Mesendoderm (in vitro differentiated cells): ENCODE measurements at regions not wholly inside any gene's neighbourhood (a gene's known extent, or its start where the extent isn't known, plus 50 kb on each side); places are given as distances from the start of the nearest gene placed in this dataset.

Experiments used
- DNase-seq: peaks from one replicate; pipeline ENCODE4 v3.0.0; 2013
- H2AK5ac ChIP-seq: 2 replicates; pipeline ENCODE4 v1.6.1; 2013; ENCODE audit warnings: low read length, inconsistent platforms
- H2BK120ac ChIP-seq: 2 replicates; pipeline ENCODE4 v1.6.1; 2013; ENCODE audit warnings: low read depth, mild to moderate bottlenecking, low read length, moderate library complexity, mixed read lengths
- H2BK15ac ChIP-seq: replicated peaks from 2 replicates; pipeline ENCODE4 v1.6.1; 2013; ENCODE audit warnings: low read depth, mild to moderate bottlenecking, moderate library complexity
- H2BK5ac ChIP-seq: 2 replicates; pipeline ENCODE4 v1.6.1; 2013; ENCODE audit warnings: low read length, inconsistent platforms
- H3K18ac ChIP-seq: 2 replicates; pipeline ENCODE4 v1.6.1; 2013; ENCODE audit warnings: mild to moderate bottlenecking, low read length, mixed read lengths
- H3K23ac ChIP-seq: one replicate; pipeline ENCODE4 v1.6.1; 2013; ENCODE audit warnings: low read length
- H3K27ac ChIP-seq: 2 replicates; pipeline ENCODE4 v1.5.1; 2013; ENCODE audit warnings: low read depth, mild to moderate bottlenecking, inconsistent platforms, low read length, moderate library complexity
- H3K27me3 ChIP-seq: 2 replicates; pipeline ENCODE4 v1.6.1; 2013; ENCODE audit warnings: low read length, control low read depth, mild to moderate bottlenecking, inconsistent platforms; ENCODE audit not compliant: insufficient read depth, poor library complexity
- H3K36me3 ChIP-seq: 2 replicates; pipeline ENCODE4 v1.6.1; 2013; ENCODE audit warnings: low read length, inconsistent platforms; ENCODE audit not compliant: control insufficient read depth, insufficient read depth
- H3K4ac ChIP-seq: one replicate; pipeline ENCODE4 v1.6.1; 2013; ENCODE audit warnings: low read depth, mild to moderate bottlenecking, low read length, moderate library complexity
- H3K4me1 ChIP-seq: 2 replicates; pipeline ENCODE4 v1.6.1; 2013; ENCODE audit warnings: low read depth, low read length, inconsistent platforms; ENCODE audit not compliant: control insufficient read depth
- H3K4me2 ChIP-seq: 2 replicates; pipeline ENCODE4 v1.6.1; 2013; ENCODE audit warnings: low read length
- H3K4me3 ChIP-seq: 2 replicates; pipeline ENCODE4 v1.5.1; 2013; ENCODE audit warnings: mild to moderate bottlenecking, low read length
- H3K56ac ChIP-seq: one replicate; pipeline ENCODE4 v1.6.1; 2013; ENCODE audit warnings: low read length
- H3K79me1 ChIP-seq: 2 replicates; pipeline ENCODE4 v1.6.1; 2013; ENCODE audit warnings: low read length, inconsistent platforms
- H3K79me2 ChIP-seq: 2 replicates; pipeline ENCODE4 v1.6.1; 2013; ENCODE audit warnings: mild to moderate bottlenecking, low read length; ENCODE audit not compliant: control insufficient read depth, insufficient read depth
- H3K9ac ChIP-seq: 2 replicates; pipeline ENCODE4 v1.6.1; 2013; ENCODE audit warnings: low read length, inconsistent platforms
- H4K5ac ChIP-seq: one replicate; pipeline ENCODE4 v1.6.1; 2013; ENCODE audit warnings: low read length
- H4K8ac ChIP-seq: one replicate; pipeline ENCODE4 v1.6.1; 2013; ENCODE audit warnings: low read depth, mild to moderate bottlenecking, control low read depth, low read length, moderate library complexity
- WGBS: extraction: QIAGEN DNeasy Blood & Tissue Kit; methylation state at CpG from one replicate; pipeline ENCODE4 v1.1.7; 2013; ENCODE audit warnings: low lambda C conversion rate, missing lambda C conversion rate; ENCODE audit not compliant: insufficient coverage; ENCODE audit errors: extremely low coverage; 5-methylcytosine and 5-hydroxymethylcytosine counted together

DNA sequence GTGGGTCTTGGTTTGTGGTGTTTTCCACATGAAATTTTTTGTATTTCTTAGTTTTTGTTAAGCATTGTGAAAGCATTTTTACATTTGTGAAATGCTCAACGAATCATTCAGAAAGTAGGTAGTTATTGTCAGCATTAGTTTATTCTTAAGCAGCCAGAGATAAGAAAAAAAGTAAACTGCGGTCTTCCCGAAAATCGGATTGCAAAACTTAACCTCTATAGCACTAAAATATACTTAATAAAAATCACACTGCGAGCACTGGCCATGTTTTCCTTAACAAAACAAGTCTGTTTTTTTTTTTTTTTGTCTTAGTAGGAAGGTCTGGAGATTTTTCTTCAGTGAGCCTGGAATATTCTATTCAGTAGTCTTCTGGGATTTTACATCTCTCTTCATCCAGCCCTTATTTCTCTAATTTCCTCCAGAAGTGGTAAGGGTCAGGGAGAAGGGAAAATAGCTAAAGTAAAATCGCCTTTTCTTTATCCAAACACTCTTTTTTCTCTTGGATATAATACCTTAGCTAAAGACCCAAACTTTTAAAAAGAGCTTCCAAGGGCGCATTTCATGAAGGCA lies 289.9 kb downstream of the DMAC1 start:
- Histone ChIP-seq H3K27me3 (no peaks in the 10 kb centered on the region), H4K5ac (no peak overlapping the region), H3K4ac (no peak overlapping the region), H3K18ac (no peak overlapping the region), H3K4me3 (no peak overlapping the region), H2BK15ac (no peak overlapping the region), H3K36me3 (no peaks in the 10 kb centered on the region), H4K8ac (no peak overlapping the region), H3K23ac (no peak overlapping the region), H2AK5ac (no peak overlapping the region), H3K56ac (no peak overlapping the region), H3K79me2 (no peaks in the 10 kb centered on the region), H2BK5ac (no peak overlapping the region), H3K4me1 (no peaks in the 10 kb centered on the region), H3K27ac (no peak overlapping the region), H3K79me1 (no peaks in the 10 kb centered on the region), H3K9ac (no peak overlapping the region), H3K4me2 (no peak overlapping the region), H2BK120ac (no peak overlapping the region)
- DNase-seq: no peak
- no CpG with 5 or more reads among the region's 7 CpGs for WGBS

DNA sequence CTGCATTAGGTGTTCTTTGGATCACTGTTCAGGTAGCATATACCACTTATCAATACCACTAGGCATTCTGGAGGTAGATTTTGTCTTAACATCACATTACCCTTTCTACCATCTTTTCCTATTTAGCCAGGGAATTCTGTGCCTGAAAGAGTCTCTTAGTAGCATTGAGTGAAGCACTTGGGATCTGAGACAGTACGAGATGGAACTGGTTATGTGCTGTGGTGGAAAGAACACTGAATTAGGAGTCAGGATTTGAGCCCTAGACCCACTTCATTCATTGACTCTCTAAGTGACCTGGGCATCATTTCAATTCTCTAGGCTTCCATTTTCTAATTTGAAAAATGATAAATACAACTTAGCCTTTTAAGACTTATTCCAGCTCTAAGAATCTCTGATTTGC lies 291.1 kb downstream of the DMAC1 start:
- no CpG with 5 or more reads among the region's 1 CpG for WGBS
- Histone ChIP-seq H3K9ac (no peak overlapping the region), H3K23ac (no peak overlapping the region), H2AK5ac (no peak overlapping the region), H3K79me2 (no peaks in the 10 kb centered on the region), H3K4ac (no peak overlapping the region), H3K4me1 (no peaks in the 10 kb centered on the region), H3K27ac (no peak overlapping the region), H3K18ac (no peak overlapping the region), H3K79me1 (no peaks in the 10 kb centered on the region), H3K36me3 (no peaks in the 10 kb centered on the region), H2BK5ac (no peak overlapping the region), H3K27me3 (no peaks in the 10 kb centered on the region), H3K56ac (no peak overlapping the region), H4K5ac (no peak overlapping the region), H3K4me2 (no peak overlapping the region), H3K4me3 (no peak overlapping the region), H2BK120ac (no peak overlapping the region), H4K8ac (no peak overlapping the region), H2BK15ac (no peak overlapping the region)
- DNase-seq: no peak

DNA sequence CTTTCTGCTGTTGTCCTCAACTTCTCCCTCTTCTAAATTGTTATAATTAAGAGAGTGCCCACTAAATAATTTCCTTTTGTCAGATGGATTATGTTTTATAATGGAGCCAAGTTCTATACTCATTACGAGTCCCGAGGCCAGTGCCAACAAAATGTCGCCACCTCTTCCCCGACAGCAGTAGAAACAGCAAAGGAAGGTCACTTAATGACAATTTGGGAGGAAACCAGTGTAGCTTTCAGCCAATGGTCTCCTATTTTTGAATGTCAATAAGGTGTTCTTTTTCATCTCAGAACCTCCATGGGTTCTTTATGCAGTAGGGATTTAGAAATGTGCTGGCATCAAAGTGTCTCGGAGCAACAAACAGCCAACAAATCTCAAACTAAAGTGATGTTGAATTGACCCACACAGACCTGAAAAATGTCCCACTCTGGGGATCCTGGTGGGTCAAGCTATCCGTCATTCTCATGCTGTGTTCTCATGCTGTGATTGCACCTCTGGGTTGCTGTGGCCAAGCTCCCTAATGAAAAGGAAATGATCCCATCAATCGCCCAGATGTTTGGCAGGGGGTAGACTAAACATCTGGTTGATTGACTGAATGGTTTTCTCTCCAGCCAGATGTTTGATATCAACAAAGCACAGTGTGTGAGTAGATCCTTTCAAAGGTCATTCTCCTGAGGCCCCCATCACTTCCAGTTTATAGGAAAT lies 291.9 kb downstream of the DMAC1 start:
- no peaks in the 10 kb centered on the region for H3K4me1 ChIP-seq
- no peak overlapping the region for H2AK5ac ChIP-seq
- H3K56ac ChIP-seq: no peak overlapping the region
- H3K9ac ChIP-seq: no peak overlapping the region
- H3K27ac ChIP-seq: no peak overlapping the region
- no peak overlapping the region for H2BK15ac ChIP-seq
- DNase-seq: no peak
- no peak overlapping the region for H3K18ac ChIP-seq
- no peak overlapping the region for H4K5ac ChIP-seq
- H3K79me2 ChIP-seq: no peaks in the 10 kb centered on the region
- H3K4ac ChIP-seq: no peak overlapping the region
- H3K23ac ChIP-seq: no peak overlapping the region
- H4K8ac ChIP-seq: no peak overlapping the region
- no peak overlapping the region for H3K4me3 ChIP-seq
- no peaks in the 10 kb centered on the region for H3K79me1 ChIP-seq
- H3K36me3 ChIP-seq: no peaks in the 10 kb centered on the region
- no peak overlapping the region for H3K4me2 ChIP-seq
- no peak overlapping the region for H2BK120ac ChIP-seq
- H3K27me3 ChIP-seq: no peaks in the 10 kb centered on the region
- H2BK5ac ChIP-seq: no peak overlapping the region
- no CpG with 5 or more reads among the region's 7 CpGs for WGBS

DNA sequence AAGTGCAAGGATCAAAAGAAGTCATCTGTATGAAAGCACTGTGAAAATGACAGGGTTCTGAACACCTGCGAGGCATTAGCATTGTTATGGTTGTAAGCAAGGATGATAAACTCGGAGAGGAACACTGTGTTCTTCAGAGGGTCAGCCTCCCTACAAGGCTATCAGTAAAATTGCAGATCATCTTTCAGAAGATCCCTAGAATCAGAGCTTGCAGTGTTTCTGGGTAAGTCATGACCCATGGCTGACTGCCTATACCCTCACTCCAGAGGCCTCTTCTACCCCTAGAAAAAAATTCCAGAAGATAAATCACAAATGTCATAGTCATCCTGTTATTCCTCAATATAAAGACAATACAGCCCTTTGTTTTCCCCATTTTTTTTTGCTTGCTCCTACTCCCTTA lies 292.6 kb downstream of the DMAC1 start:
- H3K9ac ChIP-seq: no peak overlapping the region
- no peak overlapping the region for H2BK120ac ChIP-seq
- H3K27me3 ChIP-seq: no peaks in the 10 kb centered on the region
- no peaks in the 10 kb centered on the region for H3K79me2 ChIP-seq
- no CpG with 5 or more reads among the region's 2 CpGs for WGBS
- H3K56ac ChIP-seq: no peak overlapping the region
- H2BK5ac ChIP-seq: no peak overlapping the region
- no peak overlapping the region for H3K27ac ChIP-seq
- H2AK5ac ChIP-seq: no peak overlapping the region
- H3K4ac ChIP-seq: no peak overlapping the region
- no peak overlapping the region for H3K23ac ChIP-seq
- no peaks in the 10 kb centered on the region for H3K4me1 ChIP-seq
- H3K36me3 ChIP-seq: no peaks in the 10 kb centered on the region
- H4K8ac ChIP-seq: no peak overlapping the region
- no peaks in the 10 kb centered on the region for H3K79me1 ChIP-seq
- H3K4me2 ChIP-seq: no peak overlapping the region
- H3K18ac ChIP-seq: no peak overlapping the region
- no peak overlapping the region for H4K5ac ChIP-seq
- no peak overlapping the region for H3K4me3 ChIP-seq
- no peak for DNase-seq
- H2BK15ac ChIP-seq: no peak overlapping the region

DNA sequence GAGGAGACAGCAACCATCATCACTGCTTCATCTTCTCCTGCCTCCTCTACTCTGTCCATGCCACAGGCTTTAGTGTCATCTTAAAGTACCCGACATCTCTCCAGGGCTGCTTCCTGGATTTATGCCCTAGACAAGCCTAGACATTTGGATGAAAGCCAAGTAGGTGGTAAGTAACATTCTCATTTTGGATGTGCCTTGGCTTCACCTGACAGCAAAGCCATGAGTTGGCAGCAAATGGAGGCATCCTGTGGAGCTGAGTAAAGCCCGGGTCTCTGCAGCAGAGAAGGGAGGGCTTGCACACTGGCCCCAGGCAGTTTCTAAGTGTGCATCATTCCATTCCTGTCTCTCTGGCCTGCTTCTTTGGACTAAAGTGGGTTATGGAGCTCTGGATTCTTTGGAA lies 299.1 kb downstream of the DMAC1 start:
- DNase-seq: no peak
- Histone ChIP-seq H4K8ac (no peak overlapping the region), H3K27ac (no peak overlapping the region), H3K79me2 (no peaks in the 10 kb centered on the region), H2BK15ac (no peak overlapping the region), H3K56ac (no peak overlapping the region), H3K27me3 (no peaks in the 10 kb centered on the region), H3K4ac (no peak overlapping the region), H4K5ac (no peak overlapping the region), H3K4me3 (no peak overlapping the region), H3K4me1 (no peaks in the 10 kb centered on the region), H3K23ac (no peak overlapping the region), H2BK120ac (no peak overlapping the region), H3K18ac (no peak overlapping the region), H3K79me1 (no peaks in the 10 kb centered on the region), H3K9ac (no peak overlapping the region), H2AK5ac (no peak overlapping the region), H3K4me2 (no peak overlapping the region), H3K36me3 (no peaks in the 10 kb centered on the region), H2BK5ac (no peak overlapping the region)
- no CpG with 5 or more reads among the region's 2 CpGs for WGBS

DNA sequence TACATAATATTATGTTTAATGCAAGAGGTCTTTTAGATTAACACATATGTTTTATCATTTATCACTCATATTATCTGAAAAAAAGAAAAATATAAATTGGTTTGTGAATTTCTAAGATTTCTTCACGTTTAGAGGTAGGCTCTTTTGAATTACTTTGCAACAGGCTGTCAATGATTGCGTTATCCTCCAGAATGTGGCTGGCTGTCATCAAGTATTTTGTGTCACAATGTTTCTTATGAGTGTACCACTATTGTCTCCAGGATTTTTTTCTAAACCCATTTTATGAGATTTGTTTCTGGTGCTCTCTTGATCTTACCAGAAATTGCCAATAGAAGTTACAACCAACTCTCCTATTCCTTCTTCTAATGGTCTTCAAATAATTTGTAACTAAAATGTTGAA lies 307.9 kb downstream of the DMAC1 start:
- Histone ChIP-seq H2BK5ac (no peak overlapping the region), H2AK5ac (no peak overlapping the region), H2BK15ac (no peak overlapping the region), H3K27me3 (no peaks in the 10 kb centered on the region), H3K79me2 (no peaks in the 10 kb centered on the region), H4K8ac (no peak overlapping the region), H3K56ac (no peak overlapping the region), H3K4me3 (no peak overlapping the region), H3K23ac (no peak overlapping the region), H3K4me1 (no peaks in the 10 kb centered on the region), H3K4me2 (no peak overlapping the region), H3K18ac (no peak overlapping the region), H3K27ac (no peak overlapping the region), H3K36me3 (no peaks in the 10 kb centered on the region), H2BK120ac (no peak overlapping the region), H3K9ac (no peak overlapping the region), H3K79me1 (no peaks in the 10 kb centered on the region), H4K5ac (no peak overlapping the region), H3K4ac (no peak overlapping the region)
- WGBS: no CpG with 5 or more reads among the region's 2 CpGs
- DNase-seq: no peak
